NCI-H2227 treated with DMSO at 0.1 percent for 48 hours (cell line): ENCODE measurements at regions not wholly inside any gene's neighbourhood (a gene's known extent, or its start where the extent isn't known, plus 50 kb on each side); places are given as distances from the start of the nearest gene placed in this dataset.
"Not testable (repeated sequence)": the region's sequence is repeated elsewhere in the genome, so short reads cannot be mapped to it uniquely, and the experiment has no call there.

Experiments
- DNase-seq: peaks from one replicate; lab custom pipeline; 2025; lab: John Stamatoyannopoulos, UW

DNA sequence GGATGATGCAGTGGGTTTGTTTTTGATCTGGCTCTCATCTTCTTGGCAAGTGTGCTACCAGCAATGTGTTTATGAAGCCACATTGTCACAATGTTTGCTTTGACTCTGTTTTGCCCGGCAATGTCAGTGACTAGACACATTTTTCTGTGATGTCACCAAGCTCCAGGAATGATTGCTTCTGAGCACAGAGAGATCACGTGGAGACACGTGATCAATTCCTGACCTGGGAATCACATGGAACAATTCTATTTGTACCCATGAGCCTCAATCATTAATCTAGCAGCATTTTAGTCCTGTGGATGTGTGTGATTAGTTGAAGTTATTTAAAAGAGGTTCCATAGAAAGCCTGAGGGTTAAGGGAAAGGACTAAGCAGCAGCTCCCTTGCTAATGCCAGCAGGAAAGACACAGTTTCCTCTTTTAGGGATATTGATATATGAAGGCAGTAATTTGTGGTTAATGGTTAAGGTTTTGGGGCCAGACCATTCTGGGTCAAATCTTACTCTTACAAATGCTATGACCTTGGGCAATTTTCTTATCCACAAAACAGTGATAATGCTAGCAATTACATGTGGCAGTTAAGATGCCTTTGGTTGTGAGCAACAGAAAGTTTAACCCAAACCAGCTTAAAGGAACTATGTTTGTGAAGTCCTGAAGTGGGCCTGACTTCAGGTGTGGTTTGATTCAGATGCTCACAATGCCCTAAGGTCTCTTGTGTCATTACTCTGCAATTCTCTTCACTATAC is 59.0 kb downstream of the FASLG start:
- DNase-seq, result no peak

DNA sequence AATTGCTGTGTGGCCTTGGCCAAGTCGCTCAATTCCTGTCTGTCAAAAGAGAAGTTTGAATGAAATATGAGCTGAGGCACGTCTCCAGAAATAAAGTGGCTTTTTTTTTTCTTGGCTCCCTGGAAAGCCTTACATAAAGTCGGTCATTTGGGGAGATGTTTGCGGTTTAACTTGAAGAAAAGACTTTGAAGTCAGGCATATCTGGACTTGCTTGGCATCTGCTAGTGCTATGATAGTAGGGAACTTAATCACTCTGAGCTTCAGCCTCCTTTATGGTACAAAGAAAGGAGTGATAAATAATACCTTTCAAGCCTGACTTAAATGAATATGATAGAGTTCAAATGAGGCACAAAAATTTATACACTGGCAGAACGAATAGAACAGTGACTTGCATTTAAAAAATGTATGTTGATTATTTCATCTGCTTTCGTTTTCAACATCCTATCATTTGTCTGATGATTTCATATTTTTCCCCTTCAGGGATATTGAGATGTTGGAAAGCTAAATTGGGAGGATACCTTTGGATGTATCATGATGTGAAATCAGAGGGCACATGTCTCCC is 60.2 kb downstream of the FASLG start:
- DNase-seq, result no peak

DNA sequence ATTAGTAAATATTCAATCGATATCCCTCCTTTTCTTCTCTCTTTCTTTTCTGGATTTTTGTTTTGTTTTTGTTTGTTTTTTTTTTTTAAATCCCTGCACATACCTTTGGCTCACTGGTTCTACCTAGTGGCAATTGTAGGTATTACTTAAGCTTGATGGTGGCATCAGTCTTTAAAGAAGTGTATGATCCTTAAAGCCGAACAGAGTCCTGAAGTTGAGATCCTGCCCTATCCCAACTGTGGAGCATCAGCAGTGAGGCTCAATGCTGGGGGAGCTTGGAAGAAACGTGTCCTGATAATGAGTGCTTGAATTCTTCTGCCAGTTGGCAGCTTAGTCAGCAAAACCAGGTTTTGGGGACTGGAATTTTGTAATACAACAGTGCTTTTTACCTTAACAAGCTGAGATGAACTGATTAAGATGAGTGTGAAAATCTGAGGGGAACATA is 60.8 kb downstream of the FASLG start:
- DNase-seq, result no peak

DNA sequence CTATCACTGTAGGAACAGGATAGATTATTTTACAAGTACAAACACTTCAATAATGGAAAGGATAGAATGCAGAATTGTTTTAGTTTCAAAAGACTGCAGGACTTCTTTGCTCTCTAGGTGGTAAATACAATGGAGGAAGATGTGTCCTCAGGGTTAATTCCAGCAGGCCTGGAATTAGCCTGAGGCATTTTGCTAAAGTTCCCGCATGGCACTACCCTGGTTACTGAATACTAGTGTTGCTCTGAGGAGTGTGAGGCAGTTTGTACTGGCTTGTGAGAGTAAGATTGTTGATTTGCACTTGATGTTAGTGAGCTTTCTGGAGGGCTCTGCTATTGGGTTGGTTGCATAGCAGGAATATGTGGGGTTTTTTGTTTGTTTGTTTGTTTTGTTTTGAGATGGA is 61.4 kb downstream of the FASLG start:
- DNase-seq, result no peak

DNA sequence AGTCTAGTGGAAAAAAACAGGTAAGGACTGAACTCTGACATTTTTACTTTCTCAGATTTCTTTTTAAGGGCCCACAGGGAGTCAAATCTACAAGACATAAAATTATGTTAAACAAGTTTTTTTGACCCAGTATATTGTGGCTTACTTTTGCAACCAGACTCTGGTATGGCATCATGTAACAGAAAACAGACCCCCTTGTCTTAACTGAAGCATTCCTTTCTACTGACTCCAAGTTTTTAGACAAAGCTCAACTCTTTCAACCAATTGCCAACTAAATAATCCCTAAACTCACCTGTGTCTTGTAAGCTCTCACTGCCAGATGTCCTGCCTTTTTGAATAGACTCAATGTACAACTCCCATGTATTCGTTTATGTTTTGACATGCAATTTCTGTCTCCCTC is 64.3 kb downstream of the FASLG start:
- DNase-seq, result no peak

DNA sequence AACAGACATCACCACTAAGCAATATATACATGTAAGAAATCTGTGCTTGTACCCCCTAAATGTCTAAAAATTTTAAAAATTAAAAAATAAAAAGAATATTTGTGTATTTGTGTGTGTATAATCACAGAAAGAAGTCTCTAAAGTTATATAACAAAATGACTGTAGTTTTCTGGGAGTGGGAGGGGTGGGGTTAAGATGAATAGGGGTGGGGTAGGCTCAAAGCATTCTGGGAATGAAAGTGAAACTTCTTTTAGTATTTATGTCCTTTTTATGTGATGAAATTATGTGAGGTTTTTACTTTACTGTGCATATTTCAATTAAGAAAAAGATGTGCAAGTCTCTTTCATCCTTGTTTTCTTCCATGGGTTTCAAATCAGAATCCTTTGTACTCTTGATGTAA is 65.3 kb downstream of the FASLG start:
- DNase-seq, result no peak

DNA sequence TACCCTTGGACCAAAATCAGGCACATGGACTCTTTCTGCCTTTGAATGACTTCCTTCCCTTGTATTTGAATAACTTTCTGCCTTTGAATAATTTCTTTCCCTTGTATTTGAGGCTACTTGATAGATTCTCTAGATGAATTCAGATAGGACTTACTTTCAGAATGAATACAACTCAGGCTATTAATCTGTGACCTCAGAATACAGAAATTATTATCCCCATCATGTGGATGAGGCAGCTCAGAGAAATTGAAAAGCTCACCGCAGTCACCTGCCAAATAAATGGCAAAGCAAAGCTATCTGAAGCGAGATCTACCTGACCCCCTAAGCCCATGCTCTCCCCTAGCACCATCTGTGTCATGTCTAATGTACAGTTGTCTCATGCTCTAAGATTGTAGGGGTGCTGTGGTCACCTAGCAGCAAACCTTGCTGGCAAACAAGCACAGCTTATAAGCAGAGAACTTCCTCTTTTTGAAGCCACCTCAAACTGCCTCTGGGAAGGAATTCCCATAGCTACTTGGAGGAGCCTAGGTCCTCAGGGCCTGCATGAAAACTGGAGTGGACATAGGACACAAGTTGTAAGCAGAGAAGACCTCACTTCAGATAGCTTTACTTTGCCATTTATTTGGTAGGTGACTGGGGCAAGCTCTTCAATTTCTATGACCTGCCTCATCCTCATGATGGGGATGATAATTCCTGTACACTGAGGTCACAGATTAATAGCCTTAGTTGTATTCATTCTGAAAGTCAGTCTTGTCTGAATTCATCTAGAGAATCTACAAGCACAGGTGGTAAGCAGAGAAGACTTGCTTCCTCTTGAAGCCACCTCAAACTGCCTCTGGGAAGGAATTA is 66.1 kb downstream of the FASLG start:
- no peak for DNase-seq

DNA sequence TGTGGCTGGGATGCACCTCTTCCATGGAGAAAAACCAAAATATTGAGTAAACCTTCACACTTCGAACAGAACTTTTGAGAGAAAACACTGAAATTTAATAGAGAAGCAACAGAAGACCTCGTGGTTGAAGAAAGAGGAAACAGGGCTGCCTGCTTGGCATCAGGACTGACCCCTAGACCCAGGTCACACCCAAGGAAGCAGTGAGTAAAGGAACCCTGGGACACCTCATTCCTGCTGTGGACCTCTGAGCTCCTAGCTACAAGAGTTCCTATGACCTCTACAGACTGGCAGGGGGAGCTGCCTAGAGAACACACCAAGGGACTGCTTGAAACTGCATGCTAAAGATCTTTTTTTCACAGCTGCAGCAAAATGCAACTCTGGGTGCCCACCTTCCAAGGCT is 67.8 kb downstream of the FASLG start:
- DNase-seq, result no peak

- DNase-seq, result no peak
Observed at GRCh38 chr1:172727275-172727857, 68.5 kb downstream of the FASLG start.

- DNase-seq, result no peak
Observed at GRCh38 chr1:172727956-172728603, 69.2 kb downstream of the FASLG start.

DNA sequence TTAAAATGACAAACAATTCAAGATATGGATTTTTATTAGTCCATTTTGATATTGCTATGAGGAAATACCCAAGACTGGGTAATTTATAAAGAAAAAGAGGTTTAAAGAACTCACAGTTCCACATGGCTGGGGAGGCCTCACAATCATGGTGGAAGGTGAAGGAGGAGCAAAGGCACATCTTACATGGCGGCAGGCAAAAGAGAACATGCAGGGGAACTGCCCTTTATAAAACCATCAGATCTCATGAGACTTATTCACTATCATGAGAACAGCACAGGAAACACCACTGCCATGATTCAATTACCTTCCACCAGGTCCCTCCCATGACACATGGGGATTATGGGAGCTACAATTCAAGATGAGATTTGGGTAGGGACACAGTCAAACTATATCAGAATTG is 69.8 kb downstream of the FASLG start:
- DNase-seq, result not testable (repeated sequence)

DNA sequence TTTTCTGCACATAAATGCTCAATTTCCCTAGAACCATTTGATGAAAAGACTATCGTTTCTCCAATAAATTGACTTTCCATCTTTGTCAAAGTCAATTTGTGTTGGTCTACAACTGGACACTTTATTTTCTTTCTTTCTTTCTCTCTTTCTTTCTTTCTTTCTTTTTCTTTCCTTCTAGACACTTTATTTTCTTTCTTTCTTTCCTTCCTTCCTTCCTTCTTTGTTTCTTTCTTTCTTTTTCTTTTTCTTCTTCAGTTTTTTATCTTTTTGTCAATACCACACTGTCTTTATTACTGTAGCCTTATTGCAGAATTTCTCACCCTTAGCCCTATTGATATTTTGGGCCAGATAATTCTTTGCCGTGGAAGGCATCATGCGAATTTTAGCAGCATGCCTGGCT is 73.5 kb downstream of the FASLG start:
- DNase-seq, result no peak

GRCh38 chr1:172733815-172734214 is 74.9 kb downstream of the FASLG start:
- no peak for DNase-seq

- no peak for DNase-seq
Observed at GRCh38 chr1:172738389-172738788, 79.5 kb downstream of the FASLG start.

DNA sequence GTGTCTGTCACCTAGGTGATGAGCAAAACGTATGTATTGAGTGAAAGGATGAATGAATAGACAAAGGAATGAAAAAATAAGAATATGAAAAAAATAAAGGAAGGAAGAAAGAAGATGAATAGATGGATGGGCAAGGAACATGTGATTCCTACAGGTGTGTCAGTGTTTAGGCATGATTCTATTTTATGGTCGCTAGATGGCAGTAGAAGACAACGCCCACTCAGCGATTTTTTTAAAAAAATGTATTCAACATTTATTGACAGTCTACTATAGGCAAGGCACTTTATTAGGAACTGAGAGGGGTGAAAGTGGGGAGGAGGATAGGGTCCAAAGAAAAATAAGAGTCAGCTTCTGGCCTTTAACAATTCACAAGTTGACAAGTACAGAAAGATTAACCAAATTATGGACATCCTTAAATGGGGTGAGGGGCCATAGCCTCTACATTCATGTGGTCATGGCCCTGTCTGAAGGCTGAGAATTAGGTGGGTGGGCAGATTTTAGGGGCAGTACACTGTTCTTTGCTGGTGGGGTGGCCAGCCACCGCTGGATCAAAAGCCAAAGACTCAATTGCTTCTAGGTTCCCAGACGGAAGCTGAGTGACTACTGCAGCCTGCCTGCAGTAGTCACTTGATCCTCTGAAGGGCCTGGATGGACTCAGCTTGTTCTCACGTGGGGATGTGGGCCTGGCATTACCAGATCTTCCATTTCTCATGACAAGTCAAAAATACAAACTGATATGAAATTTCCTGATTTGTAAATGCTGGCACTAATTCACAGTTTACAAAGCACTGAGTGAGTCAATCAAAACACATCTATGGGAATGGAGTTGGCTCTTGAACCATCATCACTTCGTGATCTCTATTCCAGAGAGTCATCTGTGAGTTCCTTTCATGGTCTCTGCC is 83.9 kb downstream of the FASLG start:
- peak; percentile 4 for DNase-seq

GRCh38 chr1:172745014-172745413 is 86.1 kb downstream of the FASLG start:
- DNase-seq, result no peak

- no peak for DNase-seq
Observed at GRCh38 chr1:172746091-172746949, 87.4 kb downstream of the FASLG start.

DNA sequence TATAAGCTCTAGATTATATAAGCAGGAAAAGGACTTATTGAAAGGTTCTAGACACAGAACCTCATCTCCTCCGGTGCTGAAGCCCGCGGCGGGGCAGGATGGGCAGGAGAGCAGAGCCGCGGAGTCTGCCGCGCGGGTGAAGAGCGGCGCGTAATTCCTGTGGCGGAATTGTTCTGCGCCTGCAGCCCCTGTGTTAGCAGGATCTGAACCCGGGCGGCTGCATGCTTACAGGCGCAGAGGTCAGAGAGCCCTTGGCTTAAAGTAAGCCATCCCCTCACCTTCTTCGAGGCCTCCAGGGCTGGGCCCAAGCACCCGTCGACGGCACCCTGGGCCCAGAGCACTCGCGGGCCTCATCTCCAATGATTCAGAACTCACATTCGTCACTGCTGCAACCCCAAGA is 89.3 kb downstream of the FASLG start:
- DNase-seq, result no peak

GRCh38 chr1:172751683-172752082 is 92.8 kb downstream of the FASLG start:
- no peak for DNase-seq

DNA sequence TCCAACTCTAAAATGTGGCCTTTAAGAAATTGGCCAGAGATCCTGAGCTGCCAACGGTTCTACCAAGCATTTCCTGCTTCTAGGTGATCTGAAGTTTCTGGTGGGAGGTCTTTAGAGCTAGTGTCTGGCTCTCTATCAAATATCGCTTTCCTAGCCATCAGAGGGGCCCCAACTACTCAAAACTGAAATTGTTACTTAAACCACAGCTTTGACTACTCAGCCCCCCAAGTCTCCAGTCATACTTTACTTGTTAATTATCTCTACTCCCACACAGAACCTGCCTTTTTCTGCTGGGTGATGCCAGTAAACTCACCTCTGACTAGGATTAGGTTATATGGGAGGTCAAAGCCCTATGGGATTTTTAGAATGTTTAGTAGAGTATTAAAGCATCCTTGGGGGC is 95.1 kb downstream of the FASLG start:
- no peak for DNase-seq
